A673 (cell line): ENCODE measurements at regions not wholly inside any gene's neighbourhood (a gene's known extent, or its start where the extent isn't known, plus 50 kb on each side); places are given as distances from the start of the nearest gene placed in this dataset.
"Not testable (repeated sequence)": the region's sequence is repeated elsewhere in the genome, so short reads cannot be mapped to it uniquely, and the experiment has no call there.

Source experiments
- BruUV-seq: library from RNA; stranded (reverse); fragments of 400-500 nt; replicated peaks from 2 replicates; lab custom pipeline; 2021; lab: Mats Ljungman, UMichigan
- CTCF ChIA-PET: fragments of 300-600 bp; sonication (Branson Sonifier 250); formaldehyde crosslinking; loops from one replicate; lab custom pipeline; 2022; ENCODE audit warnings: antibody characterized with exemption; lab: Charles Lee
- POLR2A ChIA-PET: fragments of 300-600 bp; sonication (Branson Sonifier 250); formaldehyde crosslinking; loops from one replicate; lab custom pipeline; 2022; ENCODE audit warnings: antibody characterized with exemption; ENCODE audit not compliant: low non-redundant PET; lab: Charles Lee
- DNase-seq: peaks from one replicate; pipeline ENCODE4 v3.0.0-alpha.2; 2015; ENCODE audit warnings: low spot score
- H3K27ac ChIP-seq: fragments of 200-600 bp; sonication (generic); 2 replicates; pipeline ENCODE4 v1.5.1; 2016; ENCODE audit warnings: mixed run types, low read depth, mild to moderate bottlenecking, mixed read lengths, antibody characterized with exemption, low read length; ENCODE audit not compliant: poor library complexity, severe bottlenecking
- H3K27me3 ChIP-seq: fragments of 200-600 bp; sonication (generic); replicated peaks from 2 replicates; pipeline ENCODE4 v1.6.1; 2017; ENCODE audit warnings: mixed run types, low read depth, mild to moderate bottlenecking, mixed read lengths, antibody characterized with exemption, low read length; ENCODE audit not compliant: insufficient read depth, poor library complexity
- H3K36me3 ChIP-seq: fragments of 200-600 bp; sonication (generic); 2 replicates; pipeline ENCODE4 v1.6.1; 2016; ENCODE audit warnings: mixed run types, mild to moderate bottlenecking, mixed read lengths, antibody characterized with exemption, low read length; ENCODE audit not compliant: insufficient read depth, poor library complexity, severe bottlenecking
- H3K4me1 ChIP-seq: fragments of 200-600 bp; sonication (generic); 2 replicates; pipeline ENCODE4 v1.6.1; 2017; ENCODE audit warnings: mixed run types, mild to moderate bottlenecking, mixed read lengths, antibody characterized with exemption, low read length; ENCODE audit not compliant: insufficient read depth, poor library complexity, severe bottlenecking
- H3K4me3 ChIP-seq: fragments of 200-600 bp; sonication (generic); 2 replicates; pipeline ENCODE4 v1.5.1; 2016; ENCODE audit warnings: low read depth, mixed run types, mild to moderate bottlenecking, mixed read lengths, low read length; ENCODE audit not compliant: poor library complexity, severe bottlenecking
- H3K9me3 ChIP-seq: fragments of 200-600 bp; sonication (generic); 2 replicates; pipeline ENCODE4 v1.6.1; 2016; ENCODE audit warnings: mixed run types, low read depth, mild to moderate bottlenecking, mixed read lengths, antibody characterized with exemption, low read length; ENCODE audit not compliant: poor library complexity, severe bottlenecking
- EZH2 ChIP-seq: fragments of 200-600 bp; sonication (generic); IDR thresholded peaks from 2 replicates; pipeline ENCODE4 v1.6.1; 2017; ENCODE audit warnings: borderline replicate concordance, low read depth, mild to moderate bottlenecking, mixed read lengths, antibody characterized with exemption, low read length; ENCODE audit not compliant: poor library complexity, severe bottlenecking
- intact Hi-C: fragments of 100-400 bp; cut with micrococcal nuclease; formaldehyde crosslinking; loops from one replicate; pipeline ENCODE4 v1.10.0; 2022; ENCODE audit not compliant: unreplicated experiment
- TF ChIP-seq, protein P1 (sequence below): fragments of 300-800, 200-600 bp; sonication (generic); conservative IDR thresholded peaks from 2 replicates; pipeline ENCODE4 v1.5.1; 2017; ENCODE audit warnings: low read depth, mild to moderate bottlenecking, antibody characterized with exemption, low read length, moderate library complexity, mixed read lengths

DNA sequence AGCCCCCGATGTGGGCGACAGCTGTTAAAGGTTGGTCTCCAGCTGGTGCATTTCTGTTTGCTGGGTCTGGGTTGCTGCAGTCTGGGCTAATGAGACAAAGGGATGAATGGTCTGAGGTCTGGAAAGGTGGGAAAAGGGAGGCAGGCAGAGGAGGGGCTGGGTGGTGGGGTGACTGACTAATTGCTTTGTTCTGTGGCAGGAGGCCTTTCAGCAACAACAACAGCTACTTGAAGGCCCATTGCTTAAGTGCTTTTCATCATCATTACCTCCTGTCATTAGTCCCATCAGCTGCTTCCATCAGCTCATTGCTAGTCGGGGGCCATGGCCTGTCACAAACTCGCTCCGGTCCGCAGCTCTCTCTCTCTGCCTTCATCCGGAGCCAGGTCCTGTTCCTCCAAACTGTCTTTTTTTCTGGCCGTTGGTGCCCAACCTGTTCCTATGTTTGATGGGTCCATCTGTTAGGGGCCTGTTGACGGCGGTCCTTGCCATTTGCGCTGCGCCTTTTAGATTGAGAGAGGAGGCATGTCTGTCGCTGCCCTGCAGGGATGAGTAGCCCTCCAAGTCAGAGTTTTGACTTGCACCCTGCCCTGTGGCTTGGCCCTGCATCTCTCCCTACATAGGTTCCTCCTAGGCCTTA is 105.6 kb upstream of the PLXNA2 start:
- DNase-seq: no peak
- H3K4me1 ChIP-seq: no peaks in the 10 kb centered on the region
- peaks cover 5% of the 10 kb centered on the region for H3K27me3 ChIP-seq
- no peaks in the 10 kb centered on the region for H3K36me3 ChIP-seq
- no peak overlapping the region for H3K4me3 ChIP-seq
- intact Hi-C loops: no loop called here
- H3K27ac ChIP-seq: no peak overlapping the region
- no TSS peak for BruUV-seq
- TF ChIP-seq, protein P1, sequence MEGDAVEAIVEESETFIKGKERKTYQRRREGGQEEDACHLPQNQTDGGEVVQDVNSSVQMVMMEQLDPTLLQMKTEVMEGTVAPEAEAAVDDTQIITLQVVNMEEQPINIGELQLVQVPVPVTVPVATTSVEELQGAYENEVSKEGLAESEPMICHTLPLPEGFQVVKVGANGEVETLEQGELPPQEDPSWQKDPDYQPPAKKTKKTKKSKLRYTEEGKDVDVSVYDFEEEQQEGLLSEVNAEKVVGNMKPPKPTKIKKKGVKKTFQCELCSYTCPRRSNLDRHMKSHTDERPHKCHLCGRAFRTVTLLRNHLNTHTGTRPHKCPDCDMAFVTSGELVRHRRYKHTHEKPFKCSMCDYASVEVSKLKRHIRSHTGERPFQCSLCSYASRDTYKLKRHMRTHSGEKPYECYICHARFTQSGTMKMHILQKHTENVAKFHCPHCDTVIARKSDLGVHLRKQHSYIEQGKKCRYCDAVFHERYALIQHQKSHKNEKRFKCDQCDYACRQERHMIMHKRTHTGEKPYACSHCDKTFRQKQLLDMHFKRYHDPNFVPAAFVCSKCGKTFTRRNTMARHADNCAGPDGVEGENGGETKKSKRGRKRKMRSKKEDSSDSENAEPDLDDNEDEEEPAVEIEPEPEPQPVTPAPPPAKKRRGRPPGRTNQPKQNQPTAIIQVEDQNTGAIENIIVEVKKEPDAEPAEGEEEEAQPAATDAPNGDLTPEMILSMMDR: no peak
- TF ChIP-seq EZH2: no peak
- CTCF ChIA-PET: no interaction called here
- POLR2A ChIA-PET: no interaction called here
- H3K9me3 ChIP-seq: no peaks in the 10 kb centered on the region

DNA sequence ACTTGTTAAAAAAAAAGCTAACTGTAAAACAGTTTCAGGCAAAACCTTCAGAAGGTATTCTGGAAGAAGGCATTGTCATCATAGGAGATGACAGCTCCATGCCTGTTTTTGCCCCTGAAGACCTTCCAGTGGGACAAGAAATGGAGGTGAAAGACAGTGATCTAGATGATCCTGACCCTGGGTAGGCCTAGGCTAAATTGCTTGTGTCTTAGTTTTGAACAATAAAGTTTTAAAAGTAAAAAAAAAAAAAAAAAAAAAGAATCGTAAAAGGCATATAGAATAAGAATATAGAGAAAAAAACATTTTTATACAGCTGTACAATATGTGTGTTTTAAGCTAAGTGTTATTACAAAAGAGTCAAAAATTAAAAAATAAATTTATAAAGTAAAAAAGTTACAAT is 106.6 kb upstream of the PLXNA2 start:
- Histone ChIP-seq H3K4me1 (no peaks in the 10 kb centered on the region), H3K27ac (no peak overlapping the region), H3K4me3 (no peak overlapping the region), H3K27me3 (no peaks in the 10 kb centered on the region), H3K9me3 (no peaks in the 10 kb centered on the region), H3K36me3 (no peaks in the 10 kb centered on the region)
- CTCF ChIA-PET: no interaction called here
- no peak for TF ChIP-seq EZH2
- POLR2A ChIA-PET: no interaction called here
- no TSS peak for BruUV-seq
- intact Hi-C loops: no loop called here
- DNase-seq: no peak

DNA sequence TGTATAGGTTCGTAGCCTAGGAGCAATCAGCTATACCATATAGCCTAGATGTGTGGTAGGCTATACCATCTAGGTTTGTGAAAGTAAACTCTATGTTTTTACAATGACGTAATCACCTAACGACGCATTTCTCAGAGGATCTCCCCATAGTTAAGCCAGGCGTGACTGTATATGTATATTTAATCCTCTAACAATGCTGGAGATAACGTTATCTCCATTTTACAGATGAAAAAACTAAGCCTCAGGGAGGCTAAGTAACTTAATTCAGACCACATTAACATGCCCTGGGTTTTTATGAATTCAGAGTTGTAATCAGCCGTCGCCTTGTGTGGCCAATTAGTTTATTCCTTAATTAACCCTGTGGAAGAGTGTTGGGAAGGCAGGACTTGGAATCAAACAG is 107.7 kb upstream of the PLXNA2 start:
- intact Hi-C loops: no loop called here
- no peaks in the 10 kb centered on the region for H3K36me3 ChIP-seq
- ChIA-PET CTCF (no interaction called here), POLR2A (no interaction called here)
- no TSS peak for BruUV-seq
- no peaks in the 10 kb centered on the region for H3K4me1 ChIP-seq
- no peak overlapping the region for H3K27ac ChIP-seq
- no peak overlapping the region for H3K4me3 ChIP-seq
- TF ChIP-seq, protein P1: no peak
- no peak for TF ChIP-seq EZH2
- no peaks in the 10 kb centered on the region for H3K27me3 ChIP-seq
- H3K9me3 ChIP-seq: no peaks in the 10 kb centered on the region
- no peak for DNase-seq

DNA sequence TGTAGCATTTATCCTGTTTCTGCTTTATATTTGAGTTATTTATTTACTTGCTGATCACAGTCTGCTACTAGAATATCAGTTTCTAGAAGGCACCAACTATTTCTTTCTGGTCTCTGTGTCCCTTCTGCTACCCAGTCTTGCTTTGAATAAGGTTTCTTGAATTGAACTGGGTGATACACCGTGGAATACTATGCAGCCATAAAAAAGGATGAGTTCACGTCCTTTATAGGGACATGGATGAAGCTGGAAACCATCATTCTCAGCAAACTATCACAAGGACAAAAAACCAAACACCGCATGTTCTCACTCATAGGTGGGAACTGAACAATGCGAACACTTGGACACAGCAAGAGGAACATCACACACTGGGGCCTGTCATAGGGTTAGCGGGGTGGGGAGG is 109.6 kb upstream of the PLXNA2 start:
- intact Hi-C loops, H3K9me3 ChIP-seq, H3K27ac ChIP-seq, H3K4me1 ChIP-seq, BruUV-seq, H3K4me3 ChIP-seq, H3K36me3 ChIP-seq, DNase-seq, H3K27me3 ChIP-seq, POLR2A ChIA-PET, CTCF ChIA-PET: not testable (repeated sequence)
